CD4-positive, alpha-beta T cell (primary cell): ENCODE measurements at regions not wholly inside any gene's neighbourhood (a gene's known extent, or its start where the extent isn't known, plus 50 kb on each side); places are given as distances from the start of the nearest gene placed in this dataset.

ENCODE experiments used
- ATAC-seq: fragments of 200-7000 bp; cut with Tn5 transposase; one replicate; pipeline ENCODE4 v1.10.0; 2022; ENCODE audit warnings: mild to moderate bottlenecking; ENCODE audit not compliant: poor library complexity
- CTCF ChIA-PET: fragments of 350-600 bp; sonication (Branson Sonifier 250); formaldehyde crosslinking; loops from one replicate; lab custom pipeline; 2021; ENCODE audit warnings: antibody characterized with exemption, inconsistent platforms; lab: Charles Lee
- POLR2A ChIA-PET: fragments of 350-600 bp; sonication (Branson Sonifier 250); formaldehyde crosslinking; loops from one replicate; lab custom pipeline; 2021; ENCODE audit warnings: antibody characterized with exemption, inconsistent platforms; lab: Charles Lee
- DNase-seq, 14 experiments: peaks; one replicate each; pipeline ENCODE4 v3.0.0-alpha.2; 2013 to 2020; ENCODE audit warnings: mixed read lengths in 2 of 14
- H3K27ac ChIP-seq, 2 donors: one replicate each; pipeline versions ENCODE4 v1.5.1 to v1.7.0; 2013; ENCODE audit warnings: low read length in 2 of 2, low read depth in 1 of 2, mild to moderate bottlenecking in 1 of 2
- H3K27me3 ChIP-seq, 2 experiments: 1 replicate in 1 of 2; 2 replicates in 1 of 2; pipeline versions ENCODE4 v1.6.1 to v1.7.0; 2013; ENCODE audit warnings: low read length in 2 of 2, control low read depth in 1 of 2, mild to moderate bottlenecking in 1 of 2, moderate library complexity in 1 of 2; ENCODE audit not compliant: insufficient read depth in 2 of 2, control insufficient read depth in 1 of 2
- H3K36me3 ChIP-seq: one replicate; pipeline ENCODE4 v1.6.1; 2013; ENCODE audit warnings: low read length, control low read depth; ENCODE audit not compliant: insufficient read depth
- H3K4me1 ChIP-seq: one replicate; pipeline ENCODE4 v1.6.1; 2013; ENCODE audit warnings: low read length, control low read depth; ENCODE audit not compliant: insufficient read depth
- H3K4me3 ChIP-seq: one replicate; pipeline ENCODE4 v1.5.1; 2013; ENCODE audit warnings: mild to moderate bottlenecking, low read length, moderate library complexity
- H3K9me3 ChIP-seq, 2 experiments: 1 replicate in 1 of 2; 2 replicates in 1 of 2; pipeline versions ENCODE4 v1.6.1 to v1.7.0; 2013; ENCODE audit warnings: low read length in 2 of 2, mild to moderate bottlenecking in 2 of 2, control low read depth in 1 of 2, moderate library complexity in 1 of 2; ENCODE audit not compliant: control insufficient read depth in 1 of 2, insufficient read depth in 1 of 2
- H3K27ac Mint-ChIP-seq: one replicate; pipeline ENCODE4 v1.8.0; 2020; ENCODE audit warnings: mixed read lengths
- H3K27me3 Mint-ChIP-seq: one replicate; pipeline ENCODE4 v1.8.0; 2021; ENCODE audit warnings: mixed read lengths
- H3K36me3 Mint-ChIP-seq: one replicate; pipeline ENCODE4 v1.8.0; 2021; ENCODE audit warnings: low read depth, mixed read lengths
- H3K4me1 Mint-ChIP-seq: one replicate; pipeline ENCODE4 v1.8.0; 2021; ENCODE audit warnings: low read depth, mixed read lengths
- H3K4me3 Mint-ChIP-seq: one replicate; pipeline ENCODE4 v1.8.0; 2020; ENCODE audit warnings: mild to moderate bottlenecking, mixed read lengths
- H3K9me3 Mint-ChIP-seq: one replicate; pipeline ENCODE4 v1.8.0; 2020; ENCODE audit warnings: mixed read lengths
- CTCF ChIP-seq: fragments of 200-600 bp; IDR thresholded peaks from one replicate; pipeline ENCODE4 v1.8.0; 2022; ENCODE audit warnings: antibody characterized with exemption, mild to moderate bottlenecking
- intact Hi-C, 2 experiments: fragments of 100-400 bp; cut with DNase I in 1 of 2; cut with micrococcal nuclease in 1 of 2; formaldehyde crosslinking; loops; one replicate each; pipeline versions ENCODE4 v1.15.1 to v1.9.0; 2023 to 2025; cut with DNase I, micrococcal nuclease

- H3K27ac ChIP-seq = no peak overlapping the region
- POLR2A ChIA-PET = no interaction called here
- H3K9me3 ChIP-seq = no peaks in the 10 kb centered on the region
- TF ChIP-seq CTCF = no peak
- H3K4me3 ChIP-seq = no peak overlapping the region
- H3K27me3 Mint-ChIP-seq = no peaks in the 10 kb centered on the region
- no peaks in the 10 kb centered on the region for H3K4me1 ChIP-seq
- DNase-seq (no peak), ATAC-seq (no peak)
- H3K36me3 Mint-ChIP-seq = no peaks in the 10 kb centered on the region
- H3K4me1 Mint-ChIP-seq = no peaks in the 10 kb centered on the region
- CTCF ChIA-PET = no interaction called here
- intact Hi-C loops = no loop called here
- no peaks in the 10 kb centered on the region for H3K36me3 ChIP-seq
- peaks cover 2% of the 10 kb centered on the region for H3K9me3 Mint-ChIP-seq
- H3K27ac Mint-ChIP-seq = no peak overlapping the region
- H3K4me3 Mint-ChIP-seq = no peak overlapping the region
- H3K27me3 ChIP-seq = no peaks in the 10 kb centered on the region
Observed at GRCh38 chr13:83677985-83678384, 204.3 kb downstream of the SLITRK1 start.

- Mint-ChIP-seq H3K4me1 (no peaks in the 10 kb centered on the region), H3K27me3 (no peaks in the 10 kb centered on the region), H3K9me3 (peaks cover 7% of the 10 kb centered on the region), H3K27ac (no peak overlapping the region), H3K4me3 (no peak overlapping the region), H3K36me3 (no peaks in the 10 kb centered on the region)
- ATAC-seq (no peak), DNase-seq (no peak)
- intact Hi-C loops = no loop called here
- Histone ChIP-seq H3K27ac (no peak overlapping the region), H3K4me3 (no peak overlapping the region), H3K36me3 (no peaks in the 10 kb centered on the region), H3K27me3 (no peaks in the 10 kb centered on the region), H3K9me3 (peaks cover 0 to 4% of the 10 kb centered on the region in 2 experiments), H3K4me1 (no peaks in the 10 kb centered on the region)
- ChIA-PET CTCF (no interaction called here), POLR2A (no interaction called here)
- no peak for TF ChIP-seq CTCF
Observed at GRCh38 chr13:83672612-83673011, 209.7 kb downstream of the SLITRK1 start.

GRCh38 chr13:83667606-83668005, 214.7 kb downstream of the SLITRK1 start:
- Histone ChIP-seq H3K4me3 (no peak overlapping the region), H3K9me3 (peaks cover 0 to 4% of the 10 kb centered on the region in 2 experiments), H3K36me3 (no peaks in the 10 kb centered on the region), H3K27ac (no peak overlapping the region), H3K4me1 (no peaks in the 10 kb centered on the region), H3K27me3 (no peaks in the 10 kb centered on the region)
- ChIA-PET POLR2A (no interaction called here), CTCF (no interaction called here)
- H3K27ac Mint-ChIP-seq = no peak overlapping the region
- no peak for ATAC-seq
- TF ChIP-seq CTCF = no peak
- no peaks in the 10 kb centered on the region for H3K4me1 Mint-ChIP-seq
- DNase-seq = no peak
- H3K4me3 Mint-ChIP-seq = no peak overlapping the region
- no peaks in the 10 kb centered on the region for H3K36me3 Mint-ChIP-seq
- peaks cover 4% of the 10 kb centered on the region for H3K9me3 Mint-ChIP-seq
- intact Hi-C loops = no loop called here
- no peaks in the 10 kb centered on the region for H3K27me3 Mint-ChIP-seq
